ENCODE measurements at regions not wholly inside any gene's neighbourhood (a gene's known extent, or its start where the extent isn't known, plus 50 kb on each side); places are given as distances from the start of the nearest gene placed in this dataset.

GRCh38 chr5:20656262-20656661 lies 668.3 kb upstream of the CDH18 start:
- no peak for TF ChIP-seq CTCF (IDR thresholded peaks at IDR 0.05; ENCODE audit: insufficient read depth, low read depth, low read length)
- TF ChIP-seq EZH2 (IDR thresholded peaks at IDR 0.05; ENCODE audit: insufficient read depth, low read length) = no peak
